SK-N-MC (cell line): ENCODE measurements at regions not wholly inside any gene's neighbourhood (a gene's known extent, or its start where the extent isn't known, plus 50 kb on each side); places are given as distances from the start of the nearest gene placed in this dataset.

Experiments
- DNase-seq: peaks from one replicate; pipeline ENCODE4 v3.0.0-alpha.2; 2011; ENCODE audit warnings: low read depth, low spot score
- H3K27ac ChIP-seq: fragments of 200-600 bp; sonication (generic); 2 replicates; pipeline ENCODE4 v1.5.1; 2016; ENCODE audit warnings: mixed run types
- H3K36me3 ChIP-seq: fragments of 200-600 bp; sonication (generic); 2 replicates; pipeline ENCODE4 v1.6.1; 2017; ENCODE audit warnings: antibody characterized with exemption, low read length, mixed read lengths; ENCODE audit not compliant: insufficient read depth
- H3K4me3 ChIP-seq: fragments of 200-600 bp; sonication (generic); 2 replicates; pipeline ENCODE4 v1.5.1; 2016
- H3K9ac ChIP-seq: fragments of 200-600 bp; sonication (generic); 2 replicates; pipeline ENCODE4 v1.8.0; 2017; ENCODE audit warnings: mixed run types, mixed read lengths; ENCODE audit not compliant: insufficient read length
- H3K9me3 ChIP-seq: fragments of 200-600 bp; sonication (generic); 2 replicates; pipeline ENCODE4 v1.6.1; 2017; ENCODE audit warnings: low read depth, mild to moderate bottlenecking, antibody characterized with exemption, low read length, moderate library complexity, mixed read lengths
- EZH2 ChIP-seq: fragments of 200-600 bp; sonication (generic); IDR thresholded peaks from one replicate; pipeline ENCODE4 v1.6.1; 2017; ENCODE audit warnings: antibody characterized with exemption
- FOXP2 ChIP-seq: optimal IDR thresholded peaks from 2 replicates; pipeline ENCODE3; 2011; ENCODE audit warnings: mild to moderate bottlenecking, moderate library complexity; ENCODE audit not compliant: insufficient read depth; ENCODE audit errors: extremely low read length, control extremely low read depth
- POLR2AphosphoS5 ChIP-seq: IDR thresholded peaks from 2 replicates; pipeline ENCODE4 v1.6.1; 2012; ENCODE audit warnings: mild to moderate bottlenecking, low read depth, low read length, borderline replicate concordance

DNA sequence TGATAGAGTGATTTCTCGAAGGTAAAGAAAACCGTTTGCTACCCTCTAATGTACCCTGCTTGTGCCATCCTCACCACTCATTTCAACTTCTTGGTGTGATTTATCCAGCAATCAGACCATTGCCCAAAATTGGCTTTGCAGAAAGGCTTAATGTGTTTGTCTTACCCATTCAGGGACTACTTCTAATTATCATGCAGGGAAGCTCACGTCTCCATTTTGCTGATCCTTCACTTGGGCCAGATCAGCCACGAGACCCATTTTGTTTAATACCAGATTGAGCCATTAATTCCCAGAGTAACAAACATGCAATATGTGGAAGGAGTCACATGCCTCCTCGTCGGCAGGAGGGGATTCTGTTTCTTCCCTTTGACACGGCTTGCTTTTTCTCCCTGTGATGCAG is 51.1 kb upstream of the CRY1 start:
- Histone ChIP-seq H3K9ac (no peak overlapping the region), H3K4me3 (no peak overlapping the region), H3K27ac (no peak overlapping the region), H3K36me3 (no peaks in the 10 kb centered on the region), H3K9me3 (no peaks in the 10 kb centered on the region)
- DNase-seq = no peak
- TF ChIP-seq FOXP2 = no peak
- TF ChIP-seq EZH2 = no peak
- no peak for TF ChIP-seq POLR2AphosphoS5

DNA sequence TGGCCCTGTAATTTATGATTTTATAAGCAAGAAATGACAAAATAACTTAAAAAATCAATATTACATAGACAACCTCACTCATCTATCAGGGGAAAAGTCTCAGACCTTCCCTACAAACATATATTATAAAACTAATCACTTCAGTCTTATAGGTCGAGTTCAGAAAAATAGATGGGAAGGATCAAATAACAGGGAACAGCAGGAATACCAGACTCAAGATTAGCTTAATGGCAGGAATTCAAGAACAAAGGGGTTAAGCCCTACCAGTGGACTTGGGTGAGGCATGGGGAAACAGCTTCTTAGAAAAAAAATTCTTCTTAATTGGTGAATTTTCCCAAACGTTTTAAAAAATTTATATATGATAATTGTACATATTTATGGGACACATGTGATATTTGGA is 51.6 kb upstream of the CRY1 start:
- no peak for TF ChIP-seq EZH2
- TF ChIP-seq FOXP2 = no peak
- no peak for TF ChIP-seq POLR2AphosphoS5
- Histone ChIP-seq H3K27ac (no peak overlapping the region), H3K4me3 (no peak overlapping the region), H3K9me3 (no peaks in the 10 kb centered on the region), H3K9ac (no peak overlapping the region), H3K36me3 (no peaks in the 10 kb centered on the region)
- no peak for DNase-seq

DNA sequence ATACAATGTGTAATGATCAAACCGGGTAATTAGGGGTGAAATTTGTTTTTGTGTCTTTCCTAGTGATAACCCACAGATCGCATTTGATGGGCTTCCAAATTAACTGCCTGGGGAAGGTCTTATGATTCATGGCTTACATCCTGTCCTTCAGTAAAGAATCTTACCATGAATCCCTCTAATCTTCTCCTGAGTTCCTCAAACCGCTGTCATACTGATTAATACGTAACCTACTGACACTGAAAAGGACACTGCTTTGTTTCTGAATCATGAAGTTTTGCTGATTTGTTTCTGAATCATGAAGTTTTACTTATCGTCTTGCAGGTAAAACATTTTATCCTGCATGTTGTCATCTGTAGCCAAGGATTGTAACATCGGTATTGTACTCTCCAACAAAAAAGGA is 52.0 kb upstream of the CRY1 start:
- Histone ChIP-seq H3K27ac (no peak overlapping the region), H3K9ac (no peak overlapping the region), H3K4me3 (no peak overlapping the region), H3K9me3 (no peaks in the 10 kb centered on the region), H3K36me3 (no peaks in the 10 kb centered on the region)
- TF ChIP-seq POLR2AphosphoS5 (no peak), FOXP2 (no peak)
- no peak for DNase-seq

DNA sequence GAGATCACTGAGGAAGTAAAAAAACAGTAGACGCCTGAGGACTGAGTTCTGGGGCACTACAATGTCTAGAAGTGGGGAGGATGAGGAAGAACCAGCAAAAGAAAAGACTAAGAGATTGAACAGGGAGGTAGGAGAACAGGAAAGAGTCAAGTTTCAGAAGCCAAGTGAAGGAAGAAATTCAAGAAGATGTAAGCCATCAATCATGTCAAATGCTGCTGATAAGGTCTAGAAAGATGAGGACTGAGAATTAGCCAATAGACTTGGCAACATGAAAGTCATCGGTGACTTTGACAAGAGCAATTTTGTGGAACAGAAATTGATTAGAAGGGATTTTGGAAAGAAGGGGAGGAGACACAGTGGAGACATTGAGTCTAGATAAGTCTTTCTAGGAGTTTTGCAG is 54.8 kb upstream of the CRY1 start:
- Histone ChIP-seq H3K36me3 (no peaks in the 10 kb centered on the region), H3K4me3 (no peak overlapping the region), H3K27ac (no peak overlapping the region), H3K9me3 (no peaks in the 10 kb centered on the region), H3K9ac (no peak overlapping the region)
- TF ChIP-seq POLR2AphosphoS5 (no peak), FOXP2 (no peak), EZH2 (no peak)
- no peak for DNase-seq

DNA sequence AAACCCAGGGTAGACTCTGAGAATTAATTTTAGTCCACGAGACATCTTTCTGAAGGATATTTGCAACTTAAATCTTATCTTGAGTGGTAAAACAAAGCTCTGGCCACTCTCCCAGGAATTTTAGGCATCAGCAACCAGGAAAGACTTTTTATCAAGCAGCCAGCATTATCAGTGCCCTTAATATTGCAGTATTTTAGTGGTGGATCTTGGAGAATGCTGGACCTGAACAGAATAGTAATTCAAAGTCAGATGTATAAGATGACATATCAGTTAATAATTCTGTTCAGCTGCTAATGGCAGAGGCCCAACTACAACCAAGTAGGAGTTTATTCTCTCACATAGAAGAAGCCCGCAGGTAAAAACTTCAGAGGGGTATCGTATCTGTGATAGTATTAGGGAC is 59.0 kb upstream of the CRY1 start:
- H3K9ac ChIP-seq = no peak overlapping the region
- H3K4me3 ChIP-seq = no peak overlapping the region
- no peaks in the 10 kb centered on the region for H3K36me3 ChIP-seq
- TF ChIP-seq POLR2AphosphoS5 = no peak
- TF ChIP-seq FOXP2 = no peak
- no peak for TF ChIP-seq EZH2
- DNase-seq = no peak
- H3K9me3 ChIP-seq = no peaks in the 10 kb centered on the region
- no peak overlapping the region for H3K27ac ChIP-seq

DNA sequence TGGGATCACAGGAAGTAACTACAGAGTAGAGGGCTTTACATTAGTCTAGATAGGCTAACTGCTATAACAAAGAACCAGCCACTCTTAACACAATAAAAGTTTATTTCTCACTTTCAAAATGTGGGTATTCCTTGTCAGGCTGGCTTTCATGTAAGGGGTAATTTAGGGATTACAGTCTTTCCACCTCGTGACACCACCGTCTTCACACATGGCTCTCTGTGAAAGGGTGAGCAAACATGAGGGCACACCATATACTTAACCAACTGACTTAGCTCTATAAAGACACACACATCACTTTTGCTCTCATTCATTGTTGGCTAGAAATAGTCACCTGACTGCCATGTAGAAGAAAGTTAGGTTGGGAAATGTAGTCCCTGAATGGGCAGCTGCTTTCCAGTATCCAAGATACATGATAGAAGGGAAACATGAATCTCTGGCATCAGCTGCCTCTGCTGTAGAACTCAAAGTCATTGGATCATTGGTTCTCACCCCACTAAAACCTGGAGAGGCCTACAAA is 66.1 kb upstream of the CRY1 start:
- H3K9me3 ChIP-seq = no peaks in the 10 kb centered on the region
- H3K27ac ChIP-seq = no peak overlapping the region
- no peak for DNase-seq
- no peaks in the 10 kb centered on the region for H3K36me3 ChIP-seq
- no peak overlapping the region for H3K4me3 ChIP-seq
- H3K9ac ChIP-seq = no peak overlapping the region
- TF ChIP-seq FOXP2 (no peak), EZH2 (no peak), POLR2AphosphoS5 (no peak)

DNA sequence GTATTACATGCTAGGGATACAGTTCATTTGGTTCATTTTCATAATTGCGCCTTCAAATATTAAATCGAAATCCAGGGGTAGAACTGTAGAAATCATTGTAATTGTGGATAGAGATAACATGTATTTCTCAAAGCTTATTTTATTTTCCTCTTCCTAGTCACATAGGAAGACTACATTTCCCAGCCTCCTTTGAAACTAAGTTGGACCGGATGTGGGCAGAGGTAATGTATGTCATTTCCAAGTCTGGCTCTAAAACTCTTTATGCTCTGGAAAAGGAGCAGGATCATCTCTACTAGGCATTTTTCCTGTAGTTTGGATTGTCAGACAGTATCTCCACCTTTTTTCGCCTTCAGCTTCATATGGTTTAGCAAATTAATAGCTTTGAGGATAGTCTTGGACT is 70.1 kb upstream of the CRY1 start:
- Histone ChIP-seq H3K9me3 (no peaks in the 10 kb centered on the region), H3K9ac (no peak overlapping the region), H3K36me3 (no peaks in the 10 kb centered on the region), H3K4me3 (no peak overlapping the region), H3K27ac (no peak overlapping the region)
- no peak for DNase-seq
- TF ChIP-seq FOXP2 (no peak), POLR2AphosphoS5 (no peak), EZH2 (no peak)

DNA sequence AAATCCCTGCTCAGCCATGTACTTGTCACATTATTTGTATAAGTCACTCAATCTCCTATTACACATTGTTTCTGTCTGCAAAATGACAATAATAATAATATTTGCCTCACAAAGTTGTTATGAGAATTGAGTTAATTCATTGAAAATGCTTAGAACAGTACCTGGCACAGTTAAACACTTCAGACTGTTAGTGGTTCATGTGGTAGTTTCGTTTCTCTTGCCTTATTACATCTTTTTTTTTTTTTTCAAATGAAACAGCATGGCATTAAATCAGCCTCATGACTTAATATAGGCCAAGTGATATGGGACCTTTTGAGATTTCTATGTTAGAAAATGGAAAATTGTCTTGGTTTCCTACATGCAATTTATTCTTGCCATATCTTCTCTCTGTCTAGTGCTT is 71.0 kb upstream of the CRY1 start:
- no peak overlapping the region for H3K27ac ChIP-seq
- no peak for DNase-seq
- H3K36me3 ChIP-seq = no peaks in the 10 kb centered on the region
- TF ChIP-seq FOXP2 (no peak), EZH2 (no peak), POLR2AphosphoS5 (no peak)
- no peaks in the 10 kb centered on the region for H3K9me3 ChIP-seq
- H3K4me3 ChIP-seq = no peak overlapping the region
- no peak overlapping the region for H3K9ac ChIP-seq

DNA sequence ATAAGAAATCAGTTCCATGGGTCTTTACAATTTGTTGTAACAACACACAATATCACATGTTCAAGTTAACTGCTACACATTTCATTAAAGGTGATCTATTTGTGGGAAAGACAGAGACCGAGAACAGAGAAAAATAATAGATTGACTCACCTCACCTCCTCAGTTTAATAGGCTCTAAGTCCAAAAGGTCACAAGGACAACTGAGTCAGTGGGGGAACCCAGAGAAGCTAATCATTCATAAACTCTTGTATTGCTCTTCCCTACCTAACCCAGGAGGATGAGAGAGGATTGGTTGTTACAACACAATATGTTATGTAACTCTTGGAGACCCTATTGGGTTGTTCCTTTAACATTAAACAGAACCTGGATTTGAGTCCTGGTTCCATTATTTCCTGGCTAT is 72.2 kb upstream of the CRY1 start:
- DNase-seq = no peak
- Histone ChIP-seq H3K36me3 (no peaks in the 10 kb centered on the region), H3K9me3 (no peaks in the 10 kb centered on the region), H3K27ac (no peak overlapping the region), H3K9ac (no peak overlapping the region), H3K4me3 (no peak overlapping the region)
- TF ChIP-seq FOXP2 (no peak), POLR2AphosphoS5 (no peak)

DNA sequence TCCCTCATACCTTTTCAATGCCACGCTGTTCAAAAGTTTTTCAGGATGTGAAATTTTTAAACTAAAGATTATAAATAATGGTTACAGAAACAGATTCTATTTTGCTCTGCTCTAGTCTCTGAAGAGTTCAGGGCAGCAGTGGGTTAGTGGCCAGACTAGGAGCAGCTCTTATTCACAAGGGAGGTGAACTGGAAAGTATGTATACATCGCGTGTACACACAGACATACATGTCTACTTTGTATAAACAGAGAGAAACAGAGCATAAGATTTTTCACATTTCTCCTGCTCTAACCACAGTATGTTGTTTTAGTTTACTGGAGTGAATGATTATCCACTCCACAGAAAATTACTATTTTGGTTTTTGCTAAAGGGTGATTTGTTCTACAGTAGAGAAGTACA is 74.4 kb upstream of the CRY1 start:
- H3K9me3 ChIP-seq = no peaks in the 10 kb centered on the region
- no peak overlapping the region for H3K9ac ChIP-seq
- no peak overlapping the region for H3K4me3 ChIP-seq
- H3K36me3 ChIP-seq = no peaks in the 10 kb centered on the region
- TF ChIP-seq POLR2AphosphoS5 = no peak
- TF ChIP-seq EZH2 = no peak
- TF ChIP-seq FOXP2 = no peak
- DNase-seq = no peak
- H3K27ac ChIP-seq = no peak overlapping the region
